NCI-H2196 treated with DMSO at 0.1 percent for 48 hours (cell line): ENCODE measurements at regions not wholly inside any gene's neighbourhood (a gene's known extent, or its start where the extent isn't known, plus 50 kb on each side); places are given as distances from the start of the nearest gene placed in this dataset.
"Not testable (repeated sequence)": the region's sequence is repeated elsewhere in the genome, so short reads cannot be mapped to it uniquely, and the experiment has no call there.

Experiments
- DNase-seq: peaks from one replicate; lab custom pipeline; 2025; ENCODE audit not compliant: unreplicated experiment; lab: John Stamatoyannopoulos, UW

DNA sequence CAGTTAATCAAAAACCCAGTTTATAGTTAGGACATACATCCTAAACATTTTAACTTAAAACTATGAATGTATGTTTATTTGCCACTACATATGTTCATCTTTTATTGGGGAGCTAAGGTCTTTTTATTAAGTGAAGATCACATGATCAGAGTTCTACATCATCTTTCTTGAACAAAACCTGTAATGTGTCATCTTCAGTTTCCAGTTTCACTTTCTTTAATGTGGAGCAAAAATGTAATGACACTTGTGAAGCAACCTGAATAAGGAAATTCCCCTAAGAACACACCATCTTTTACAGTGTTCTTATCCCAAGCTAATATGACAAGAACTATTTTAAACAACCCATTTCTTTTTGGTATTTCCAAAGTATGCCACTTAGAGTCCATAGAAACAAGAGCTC is 166.7 kb upstream of the BET1 start:
- DNase-seq: no peak

DNA sequence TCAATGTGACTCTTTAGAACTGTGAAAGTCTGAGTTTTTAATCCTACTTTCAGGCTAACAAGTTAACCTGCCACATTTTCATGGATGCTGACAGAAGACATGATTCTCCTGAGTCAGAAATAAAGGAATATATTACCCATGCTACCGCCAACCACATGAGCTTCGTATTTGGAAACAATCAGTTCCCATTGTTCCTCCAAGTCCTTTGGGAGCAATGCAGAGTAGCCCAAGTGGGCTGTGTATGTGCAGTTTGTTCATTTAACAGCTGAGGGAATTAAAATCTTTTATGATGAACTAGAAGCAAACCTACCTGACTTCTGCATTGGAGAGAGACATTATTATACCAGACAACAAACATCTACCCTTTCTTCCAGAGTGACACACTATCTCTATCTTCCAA is 169.3 kb upstream of the BET1 start:
- no peak for DNase-seq

DNA sequence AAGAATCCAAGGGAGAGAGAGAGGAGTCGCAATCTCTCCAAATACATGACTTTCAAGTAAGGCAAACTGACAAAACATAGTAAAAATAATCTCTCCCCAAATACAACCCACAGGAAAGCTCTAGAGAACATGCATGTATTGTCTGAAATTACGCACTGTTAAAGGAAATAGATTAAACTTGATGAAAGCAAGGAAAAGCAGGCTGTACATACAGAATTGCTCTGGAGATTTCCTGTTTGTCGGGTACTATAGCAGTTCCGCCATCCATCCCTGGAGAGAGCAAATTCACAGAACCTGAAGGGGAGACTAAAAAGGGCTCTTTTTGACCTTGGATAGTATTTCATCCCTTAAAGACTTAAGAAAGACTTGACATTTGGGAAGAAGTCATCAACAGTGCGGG is 170.2 kb upstream of the BET1 start:
- DNase-seq: no peak

DNA sequence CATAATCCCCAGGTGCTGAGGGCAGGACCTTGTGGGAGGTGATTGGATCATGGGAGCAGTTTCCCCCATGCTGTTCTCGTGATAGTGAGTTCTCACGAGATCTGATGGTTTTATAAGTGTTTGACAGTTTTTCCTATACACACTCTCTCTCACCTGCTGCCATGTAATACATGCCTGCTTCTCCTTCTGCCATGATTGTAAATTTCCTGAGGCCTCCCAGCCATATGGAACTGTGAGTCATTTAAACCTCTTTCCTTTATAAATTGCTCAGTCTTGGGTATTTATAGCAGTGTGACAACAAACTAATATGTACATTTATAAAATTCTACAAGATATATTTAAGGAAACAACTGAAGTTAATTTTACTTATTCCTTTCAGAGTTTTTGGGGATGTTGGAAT is 170.8 kb upstream of the BET1 start:
- DNase-seq: no peak

DNA sequence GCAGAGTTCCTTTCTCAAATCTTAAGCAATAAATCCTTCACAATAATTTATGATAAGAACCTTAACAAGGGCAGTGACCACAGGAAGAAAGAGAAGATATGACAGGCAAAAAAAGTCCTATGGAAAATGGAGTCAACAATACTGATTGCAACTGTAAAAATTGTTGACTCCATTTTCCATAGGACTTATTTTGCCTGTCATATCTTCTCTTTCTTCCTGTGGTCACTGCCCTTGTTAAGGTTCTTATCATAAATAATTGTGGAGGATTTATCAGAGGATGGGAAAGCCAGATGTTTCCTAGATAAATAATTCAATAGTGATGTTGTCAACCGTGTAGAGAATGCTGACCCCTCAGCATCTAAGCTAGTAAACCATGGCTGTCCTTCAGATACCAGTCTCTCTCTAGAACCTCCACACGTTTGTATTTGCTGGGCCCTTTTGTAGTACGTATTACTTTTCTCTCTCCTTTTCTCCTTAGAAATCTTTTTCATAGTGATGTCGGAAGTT is 172.6 kb upstream of the BET1 start:
- no peak for DNase-seq

DNA sequence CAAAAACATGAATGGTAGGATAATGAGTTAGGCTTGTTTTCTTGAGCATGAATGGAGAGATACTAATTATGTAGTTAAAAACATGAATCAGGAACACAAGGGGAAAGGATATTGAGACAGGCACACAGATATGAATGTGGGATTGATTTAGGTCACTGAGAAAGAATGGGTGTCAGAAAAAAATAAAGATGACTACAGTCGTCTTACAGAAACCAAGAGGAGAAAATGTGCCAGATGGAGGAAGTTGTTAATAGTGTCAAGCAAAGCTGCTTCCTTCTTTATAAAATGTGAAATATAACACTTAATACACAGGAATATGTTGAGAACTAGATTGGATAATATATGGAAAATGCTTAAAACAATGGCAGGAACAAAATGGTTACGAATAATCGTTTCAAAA is 173.3 kb upstream of the BET1 start:
- DNase-seq: no peak

DNA sequence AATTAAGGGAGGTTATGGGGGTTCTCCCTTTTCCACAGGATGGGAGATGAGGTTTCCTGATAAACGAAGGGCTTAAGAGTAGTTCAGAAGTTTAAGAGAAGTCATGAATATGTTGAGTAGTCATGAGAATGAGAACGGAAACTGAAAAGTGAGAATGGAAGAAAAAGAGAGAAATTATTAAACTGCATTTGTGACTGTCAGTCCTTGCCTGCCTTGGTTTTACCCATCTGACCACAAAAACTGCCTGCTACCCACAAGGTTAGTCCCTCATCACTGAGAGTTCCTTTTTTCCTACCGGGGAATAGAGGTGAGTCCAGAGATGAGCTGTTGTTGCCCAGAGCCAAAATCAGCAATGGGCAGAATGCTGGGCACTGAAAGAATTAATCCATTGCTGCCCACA is 174.1 kb upstream of the BET1 start:
- DNase-seq: no peak

DNA sequence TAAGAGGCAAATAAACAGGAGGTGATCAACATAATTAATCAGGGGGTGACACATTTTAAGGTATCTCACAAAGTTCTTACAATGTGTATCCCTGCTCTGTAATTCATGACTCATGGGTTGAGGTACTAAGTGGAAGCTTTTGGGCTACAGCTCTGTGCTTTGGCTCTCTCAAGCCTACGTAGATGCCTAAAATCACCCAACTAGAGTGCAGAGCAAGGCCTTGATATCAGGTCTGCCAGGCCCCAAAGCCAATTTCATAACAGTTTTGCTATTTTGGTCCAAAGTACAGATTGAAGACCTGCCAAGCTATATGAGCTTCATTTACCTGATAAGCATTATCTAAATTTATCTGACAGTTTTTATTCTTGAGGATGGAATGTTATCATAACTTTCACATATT is 175.3 kb upstream of the BET1 start:
- DNase-seq: no peak

DNA sequence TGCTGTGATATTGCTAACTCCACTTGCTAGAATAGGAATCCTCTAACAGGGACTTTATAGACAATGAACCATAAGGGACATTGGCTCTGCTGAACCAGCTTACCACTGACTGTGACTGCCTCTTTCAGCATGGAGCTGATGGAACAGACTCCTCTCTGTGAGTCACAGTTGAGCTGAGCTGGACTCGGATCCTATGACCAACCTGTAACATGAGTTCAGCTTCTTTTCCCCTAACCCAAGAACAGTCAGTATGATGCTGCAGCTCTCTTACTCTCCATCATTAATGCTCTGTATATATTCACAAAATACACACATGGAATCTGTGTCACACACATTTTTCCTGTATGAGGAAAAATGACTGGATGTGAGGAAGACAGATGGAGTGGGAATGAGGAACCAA is 177.9 kb upstream of the BET1 start:
- DNase-seq: no peak

DNA sequence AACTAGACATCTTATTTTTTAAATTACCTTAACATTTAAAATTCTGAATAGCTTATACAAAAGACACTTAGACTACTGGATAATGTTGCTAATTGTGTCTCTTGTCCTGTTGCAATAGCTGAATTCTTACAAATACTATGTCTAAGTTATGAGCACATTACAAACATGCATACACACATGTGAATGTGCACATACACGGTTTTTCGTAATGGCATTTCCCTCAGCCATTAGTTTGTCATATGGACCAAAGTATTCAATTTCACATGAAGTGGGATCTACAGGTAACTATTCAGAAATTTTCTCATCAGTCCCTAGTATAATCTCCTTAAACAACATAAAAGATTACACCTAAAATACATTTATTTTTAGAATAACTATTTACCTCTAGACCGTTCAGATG is 178.6 kb upstream of the BET1 start:
- DNase-seq: no peak

DNA sequence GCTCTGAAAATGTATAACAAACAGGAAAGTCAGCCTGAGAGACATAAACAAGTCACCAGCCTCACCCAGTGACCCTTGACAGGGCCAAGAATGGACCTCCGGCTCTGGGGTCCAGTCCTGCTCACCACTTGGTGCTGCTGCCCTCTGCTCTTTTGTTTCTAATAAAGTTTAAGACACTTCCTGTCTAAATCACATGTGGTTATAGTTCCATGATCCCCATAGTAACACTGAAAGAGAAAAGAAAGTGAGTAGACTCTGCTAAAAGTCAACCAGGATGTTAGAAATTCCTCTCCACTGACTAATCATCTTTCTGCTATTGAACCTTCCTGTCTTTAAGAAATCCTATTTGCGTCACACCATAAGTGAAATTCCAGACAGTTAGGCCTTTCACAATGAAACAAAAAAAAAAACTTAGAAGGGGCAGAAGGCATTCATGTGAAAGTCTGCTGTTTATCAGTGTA is 179.2 kb upstream of the BET1 start:
- DNase-seq: no peak

DNA sequence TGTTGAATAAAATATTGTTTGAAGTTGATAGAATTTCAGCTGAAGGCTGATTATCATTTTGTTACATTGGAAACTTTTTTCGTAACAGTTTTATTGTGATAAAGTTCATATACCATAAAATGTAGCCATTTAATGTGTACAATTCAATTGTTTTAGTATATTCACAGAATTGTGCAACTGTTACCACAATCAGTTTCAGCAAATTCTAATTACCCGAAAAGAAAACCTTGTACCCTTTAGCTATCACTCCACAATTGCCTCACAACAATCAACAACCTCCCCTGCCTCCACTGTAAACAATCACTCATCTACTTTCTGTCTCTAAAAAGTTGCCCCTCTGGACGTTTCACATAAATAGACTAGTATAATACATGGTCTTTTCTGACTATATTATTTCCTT is 179.7 kb upstream of the BET1 start:
- DNase-seq: no peak

DNA sequence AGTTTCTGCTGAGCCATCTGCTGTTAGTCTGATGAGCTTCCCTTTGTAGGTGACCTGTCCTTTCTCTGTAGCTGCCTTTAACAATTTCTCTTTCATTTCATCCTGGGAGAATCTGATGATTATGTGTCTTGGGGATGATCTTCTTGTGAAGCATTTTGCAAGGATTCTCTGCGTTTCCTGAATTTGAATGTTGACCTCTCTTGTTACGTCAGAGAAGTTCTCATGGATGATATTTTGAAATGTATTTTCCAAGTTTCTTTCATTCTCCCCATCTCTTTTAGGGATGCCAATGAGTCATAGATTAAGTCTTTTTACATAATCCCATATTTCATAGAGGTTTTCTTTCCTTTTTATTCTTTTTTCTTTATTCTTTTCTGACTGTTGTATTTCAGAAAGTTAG is 184.2 kb upstream of the BET1 start:
- no peak for DNase-seq

DNA sequence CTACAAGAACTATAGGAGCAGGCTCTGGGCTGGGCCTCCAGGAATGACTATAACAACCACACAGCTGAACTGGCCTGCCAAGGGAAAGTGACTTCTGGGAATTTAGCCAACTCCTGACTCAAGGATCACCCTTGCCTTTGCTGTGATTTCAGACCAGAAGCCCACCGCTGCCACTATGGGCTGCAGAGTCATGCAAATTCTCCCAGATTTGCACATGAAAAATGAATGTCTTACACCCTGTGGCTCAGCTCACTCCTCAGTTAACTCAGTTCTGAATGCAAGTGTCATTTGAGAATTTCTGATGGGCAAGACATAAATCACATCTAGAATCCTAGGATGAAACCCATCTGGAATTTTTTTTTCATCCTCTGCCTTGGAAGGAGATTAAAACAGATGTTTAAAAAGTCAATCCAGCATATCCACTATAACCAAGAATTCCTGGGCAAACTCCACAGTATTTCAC is 186.5 kb upstream of the BET1 start:
- DNase-seq: no peak

DNA sequence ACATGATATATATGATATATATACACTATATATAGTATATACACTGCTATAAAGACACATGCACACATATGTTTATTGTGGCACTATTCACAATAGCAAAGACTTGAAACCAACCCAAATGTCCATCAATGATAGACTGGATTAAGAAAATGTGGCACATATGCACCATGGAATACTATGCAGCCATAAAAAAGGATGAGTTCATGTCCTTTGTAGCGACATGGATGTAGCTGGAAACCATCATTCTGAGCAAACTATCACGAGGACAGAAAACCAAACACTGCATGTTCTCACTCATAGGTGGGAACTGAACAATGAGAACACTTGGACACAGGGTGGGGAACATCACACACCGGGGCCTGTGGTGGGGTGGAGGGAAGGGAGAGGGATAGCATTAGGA is 190.3 kb upstream of the BET1 start:
- not testable (repeated sequence) for DNase-seq

DNA sequence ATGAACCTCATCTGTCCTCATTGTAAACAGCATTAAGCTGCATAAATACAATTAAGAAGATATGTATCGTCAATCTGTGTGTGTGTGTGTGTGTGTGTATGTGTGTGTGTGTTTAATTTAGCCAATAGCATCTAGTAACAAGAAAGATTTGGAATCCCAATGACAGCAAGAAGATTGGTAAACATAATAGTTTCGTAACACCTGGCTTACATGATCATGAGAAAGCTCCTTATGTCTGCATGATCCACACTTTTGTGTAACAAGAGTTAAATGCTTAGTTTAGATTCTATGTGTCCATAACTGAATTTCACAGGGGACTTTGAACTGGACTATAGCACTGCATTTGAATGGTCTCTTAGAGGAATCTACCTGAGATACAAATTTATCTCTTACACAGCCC is 191.0 kb upstream of the BET1 start:
- DNase-seq: no peak

DNA sequence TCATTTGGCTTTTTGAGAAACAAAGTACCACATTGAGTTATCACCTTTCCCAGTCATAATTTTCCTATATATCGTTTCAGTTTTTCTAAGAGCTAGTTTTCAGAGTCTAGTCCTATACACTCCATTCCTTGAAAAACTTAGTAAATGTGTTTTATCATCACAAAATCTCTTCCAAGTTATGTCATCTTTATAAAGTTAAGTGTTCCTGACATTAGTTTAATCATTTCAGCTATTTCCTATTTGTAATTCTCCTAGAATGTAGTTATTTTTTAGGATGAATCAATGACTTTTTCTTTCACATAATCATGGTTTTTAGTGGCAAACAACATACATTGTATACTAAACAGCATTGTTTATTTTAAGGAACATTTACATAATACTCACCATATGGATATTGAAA is 191.7 kb upstream of the BET1 start:
- no peak for DNase-seq

DNA sequence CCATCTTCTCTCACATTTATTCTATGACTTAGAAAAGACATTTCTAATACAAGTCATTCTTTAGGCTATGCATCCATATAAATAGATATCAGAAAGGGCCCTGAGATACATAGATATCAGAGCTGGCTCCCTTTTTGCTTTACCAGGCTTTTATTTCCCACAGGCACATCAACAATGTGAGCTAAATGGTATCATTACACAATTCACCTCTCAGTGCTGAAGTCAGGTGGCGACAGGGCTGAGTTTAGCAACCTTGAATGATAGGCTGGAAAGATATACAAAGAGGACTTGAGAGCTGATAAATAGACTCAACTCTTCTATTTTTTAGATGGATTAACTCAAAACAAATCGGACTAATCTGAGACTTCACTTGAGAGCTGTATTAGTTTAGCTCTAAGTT is 189.2 kb upstream of the COL1A2 start:
- DNase-seq: no peak

DNA sequence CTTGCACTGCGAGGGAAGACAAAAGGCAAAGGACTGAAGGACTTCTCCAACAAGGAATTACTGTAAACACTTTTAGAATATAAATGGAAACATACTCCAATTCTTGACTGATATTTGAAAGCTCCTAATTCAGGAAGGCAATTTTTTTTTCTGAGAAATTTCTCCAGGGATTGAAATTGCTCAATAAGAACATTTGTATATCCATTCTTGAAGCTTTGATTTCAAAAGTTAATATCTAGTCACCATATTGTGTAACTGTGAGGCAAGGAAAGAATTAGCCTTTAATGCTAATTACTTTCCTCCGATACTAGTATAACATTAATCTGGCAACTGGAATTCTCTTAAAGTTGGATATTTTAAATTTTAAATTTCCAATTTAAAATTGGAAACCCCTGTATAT is 188.4 kb upstream of the COL1A2 start:
- no peak for DNase-seq

DNA sequence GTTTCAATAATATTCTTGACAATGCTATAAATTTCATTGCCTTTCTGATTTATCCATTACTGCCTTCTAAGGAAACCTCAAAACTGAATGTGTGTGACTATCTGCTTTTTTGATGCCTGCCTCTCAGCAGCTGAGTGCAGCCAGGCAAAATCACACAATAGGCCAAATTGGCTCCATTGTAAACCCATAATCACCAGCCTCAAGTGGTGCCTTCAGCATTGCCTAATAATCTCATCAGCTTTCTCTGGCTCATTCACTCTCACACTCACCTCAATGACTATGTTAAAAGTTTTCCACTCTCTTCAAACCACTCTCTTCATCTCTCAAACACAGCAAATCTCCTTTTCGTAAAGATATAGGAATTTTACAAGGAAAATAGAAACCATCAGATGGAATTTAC is 182.5 kb upstream of the COL1A2 start:
- no peak for DNase-seq

DNA sequence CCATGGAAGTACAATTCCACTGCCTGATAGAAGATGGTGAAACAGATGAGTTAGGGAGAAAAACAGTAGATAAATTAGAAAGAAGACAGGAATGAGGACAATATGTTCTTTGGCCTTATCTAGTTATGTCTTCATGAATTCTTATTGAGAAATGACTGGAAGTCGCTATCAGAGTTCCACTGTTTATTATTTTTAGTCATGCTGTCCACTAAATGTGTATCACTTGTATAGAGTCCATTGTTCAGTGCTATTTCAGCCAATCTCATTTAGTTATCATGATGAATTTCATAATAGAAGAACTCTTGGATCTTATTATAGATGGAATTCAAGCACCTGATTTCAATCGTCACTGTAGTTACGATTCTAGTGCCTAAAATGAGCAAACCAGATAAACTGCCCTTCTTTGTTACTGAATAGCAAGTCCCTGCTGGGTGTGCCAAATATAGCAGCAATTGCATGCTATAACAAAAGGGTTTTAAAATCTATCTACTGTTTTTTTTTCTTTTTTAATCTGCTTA is 177.7 kb upstream of the COL1A2 start:
- DNase-seq: no peak

DNA sequence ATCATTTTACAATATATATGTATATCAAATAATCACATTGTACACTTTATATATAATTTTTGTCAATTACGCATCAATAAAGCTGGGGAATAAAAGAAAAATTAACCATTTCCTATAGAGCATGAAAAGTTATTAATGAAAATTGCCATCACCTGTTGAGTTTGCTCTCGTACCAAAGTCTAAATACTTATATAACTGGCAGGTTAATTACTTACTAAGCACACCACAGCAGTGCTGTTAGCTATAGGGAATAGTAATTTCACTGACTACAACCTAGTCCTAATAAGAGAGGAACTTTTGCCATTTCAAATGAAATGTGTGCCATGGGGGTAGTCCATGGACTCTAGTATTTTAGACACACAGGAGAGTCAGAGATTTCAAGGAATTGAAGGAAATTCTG is 176.9 kb upstream of the COL1A2 start:
- no peak for DNase-seq

DNA sequence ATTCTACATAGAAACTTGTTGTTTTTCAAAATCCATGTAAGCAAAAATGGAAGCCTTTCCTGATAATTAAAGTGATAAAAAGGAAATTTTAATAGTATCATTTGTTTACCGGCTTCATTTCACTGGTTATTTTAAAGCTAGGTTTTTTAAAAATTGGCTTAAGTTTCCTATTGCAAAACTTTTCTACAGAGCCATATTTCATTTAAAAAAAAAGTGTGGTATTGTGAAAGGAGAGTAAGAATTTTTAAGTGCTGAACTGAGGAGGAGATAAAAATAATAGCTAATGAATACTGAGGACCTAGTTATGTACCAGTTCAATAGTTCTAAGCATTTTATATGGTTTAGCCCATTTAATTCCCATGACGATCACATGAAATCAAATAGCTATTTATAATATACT is 172.2 kb upstream of the COL1A2 start:
- no peak for DNase-seq
